Activated CD8-positive, alpha-beta memory T cell treated with anti-CD3 and anti-CD28 coated beads, Interleukin-2, amount 10 ng/mL, durations not matched to agents 7 days and 5 days (primary cell): ENCODE measurements at regions not wholly inside any gene's neighbourhood (a gene's known extent, or its start where the extent isn't known, plus 50 kb on each side); places are given as distances from the start of the nearest gene placed in this dataset.

Source experiments
- ATAC-seq: fragments of 150-1000 bp; cut with Tn5 transposase; one replicate; pipeline ENCODE4 v1.10.0; 2021; ENCODE audit warnings: moderate library complexity
- CTCF ChIA-PET: fragments of 350-600 bp; sonication (Branson Sonifier 250); formaldehyde crosslinking; loops from one replicate; lab custom pipeline; 2021; ENCODE audit warnings: antibody characterized with exemption; lab: Charles Lee
- DNase-seq: peaks from one replicate; pipeline ENCODE4 v3.0.0-alpha.2; 2020
- H3K27ac Mint-ChIP-seq: one replicate; pipeline ENCODE4 v1.8.0; 2021; ENCODE audit warnings: mild to moderate bottlenecking, mixed read lengths
- H3K27me3 Mint-ChIP-seq: one replicate; pipeline ENCODE4 v1.8.0; 2021; ENCODE audit warnings: mixed read lengths
- H3K36me3 Mint-ChIP-seq: one replicate; pipeline ENCODE4 v1.8.0; 2021; ENCODE audit warnings: mild to moderate bottlenecking, mixed read lengths
- H3K4me1 Mint-ChIP-seq: one replicate; pipeline ENCODE4 v1.8.0; 2021; ENCODE audit warnings: mixed read lengths
- H3K4me3 Mint-ChIP-seq: one replicate; pipeline ENCODE4 v1.8.0; 2021; ENCODE audit warnings: mild to moderate bottlenecking, moderate library complexity, mixed read lengths
- H3K9me3 Mint-ChIP-seq: one replicate; pipeline ENCODE4 v1.8.0; 2022; ENCODE audit warnings: low read depth, mixed read lengths

- Mint-ChIP-seq H3K9me3 (peaks cover 2% of the 10 kb centered on the region), H3K36me3 (no peaks in the 10 kb centered on the region), H3K4me1 (no peaks in the 10 kb centered on the region), H3K27ac (no peak overlapping the region), H3K4me3 (no peak overlapping the region), H3K27me3 (no peaks in the 10 kb centered on the region)
- DNase-seq = no peak
- ATAC-seq = no peak
- CTCF ChIA-PET = no interaction called here
Observed at GRCh38 chr13:22422023-22422422, 751.1 kb downstream of the FGF9 start.

GRCh38 chr13:22422712-22423111 lies 751.8 kb downstream of the FGF9 start:
- H3K4me3 Mint-ChIP-seq = no peak overlapping the region

GRCh38 chr13:22423261-22423660 lies 752.4 kb downstream of the FGF9 start:
- H3K4me1 Mint-ChIP-seq = no peaks in the 10 kb centered on the region
- H3K9me3 Mint-ChIP-seq = peaks cover 2% of the 10 kb centered on the region
- no peak overlapping the region for H3K27ac Mint-ChIP-seq
- no peak overlapping the region for H3K4me3 Mint-ChIP-seq
- no peak for DNase-seq
- no peaks in the 10 kb centered on the region for H3K36me3 Mint-ChIP-seq
- CTCF ChIA-PET = no interaction called here
- ATAC-seq = no peak
- H3K27me3 Mint-ChIP-seq = no peaks in the 10 kb centered on the region

More at GRCh38 chr13:22422712-22423111, 751.8 kb downstream of the FGF9 start:
- DNase-seq = no peak
- Mint-ChIP-seq H3K36me3 (no peaks in the 10 kb centered on the region), H3K27me3 (no peaks in the 10 kb centered on the region), H3K27ac (no peak overlapping the region), H3K4me1 (no peaks in the 10 kb centered on the region), H3K9me3 (peaks cover 2% of the 10 kb centered on the region)
- CTCF ChIA-PET = no interaction called here
- ATAC-seq = no peak

- ATAC-seq = no peak
- no peak for DNase-seq
- CTCF ChIA-PET = no interaction called here
Observed at GRCh38 chr13:22425087-22425486, 754.2 kb downstream of the FGF9 start.

GRCh38 chr13:22427066-22427465 lies 753.7 kb upstream of the SGCG start:
- CTCF ChIA-PET = no interaction called here
- Mint-ChIP-seq H3K27ac (no peak overlapping the region), H3K4me3 (no peak overlapping the region), H3K27me3 (no peaks in the 10 kb centered on the region), H3K36me3 (no peaks in the 10 kb centered on the region), H3K9me3 (peaks cover 2% of the 10 kb centered on the region), H3K4me1 (no peaks in the 10 kb centered on the region)
- DNase-seq (no peak), ATAC-seq (no peak)

More at GRCh38 chr13:22425087-22425486, 754.2 kb downstream of the FGF9 start:
- no peaks in the 10 kb centered on the region for H3K27me3 Mint-ChIP-seq
- no peaks in the 10 kb centered on the region for H3K4me1 Mint-ChIP-seq
- no peak overlapping the region for H3K27ac Mint-ChIP-seq
- peaks cover 2% of the 10 kb centered on the region for H3K9me3 Mint-ChIP-seq
- no peaks in the 10 kb centered on the region for H3K36me3 Mint-ChIP-seq
- no peak overlapping the region for H3K4me3 Mint-ChIP-seq

GRCh38 chr13:22427783-22428182 lies 753.0 kb upstream of the SGCG start:
- CTCF ChIA-PET = no interaction called here
- Mint-ChIP-seq H3K9me3 (peaks cover 2% of the 10 kb centered on the region), H3K36me3 (no peaks in the 10 kb centered on the region), H3K27ac (no peak overlapping the region), H3K27me3 (no peaks in the 10 kb centered on the region), H3K4me1 (no peaks in the 10 kb centered on the region), H3K4me3 (no peak overlapping the region)
- DNase-seq (no peak), ATAC-seq (no peak)

GRCh38 chr13:22428188-22428828 lies 752.5 kb upstream of the SGCG start:
- no peaks in the 10 kb centered on the region for H3K4me1 Mint-ChIP-seq
- no peak overlapping the region for H3K27ac Mint-ChIP-seq
- H3K36me3 Mint-ChIP-seq = no peaks in the 10 kb centered on the region
- H3K9me3 Mint-ChIP-seq = peaks cover 2% of the 10 kb centered on the region
- CTCF ChIA-PET = no interaction called here
- ATAC-seq (no peak), DNase-seq (no peak)
- H3K27me3 Mint-ChIP-seq = no peaks in the 10 kb centered on the region
- no peak overlapping the region for H3K4me3 Mint-ChIP-seq

GRCh38 chr13:22432690-22433089 lies 748.1 kb upstream of the SGCG start:
- Mint-ChIP-seq H3K4me1 (peaks cover 4% of the 10 kb centered on the region), H3K27me3 (no peaks in the 10 kb centered on the region), H3K9me3 (no peaks in the 10 kb centered on the region), H3K4me3 (no peak overlapping the region), H3K27ac (no peak overlapping the region), H3K36me3 (no peaks in the 10 kb centered on the region)
- DNase-seq (no peak), ATAC-seq (no peak)
- CTCF ChIA-PET = no interaction called here

GRCh38 chr13:22447132-22447886 lies 733.5 kb upstream of the SGCG start:
- Mint-ChIP-seq H3K27me3 (peaks cover 8% of the 10 kb centered on the region), H3K4me1 (no peaks in the 10 kb centered on the region)

GRCh38 chr13:22449251-22449650 lies 731.5 kb upstream of the SGCG start:
- H3K36me3 Mint-ChIP-seq = no peaks in the 10 kb centered on the region
- H3K9me3 Mint-ChIP-seq = no peaks in the 10 kb centered on the region
- CTCF ChIA-PET = no interaction called here
- ATAC-seq (no peak), DNase-seq (no peak)
- no peak overlapping the region for H3K27ac Mint-ChIP-seq
- peaks cover 8% of the 10 kb centered on the region for H3K27me3 Mint-ChIP-seq
- no peak overlapping the region for H3K4me3 Mint-ChIP-seq
- H3K4me1 Mint-ChIP-seq = no peaks in the 10 kb centered on the region

More at GRCh38 chr13:22447132-22447886, 733.5 kb upstream of the SGCG start:
- no peaks in the 10 kb centered on the region for H3K36me3 Mint-ChIP-seq
- DNase-seq = no peak
- H3K4me3 Mint-ChIP-seq = no peak overlapping the region
- CTCF ChIA-PET = no interaction called here
- no peak overlapping the region for H3K27ac Mint-ChIP-seq
- no peak for ATAC-seq
- no peaks in the 10 kb centered on the region for H3K9me3 Mint-ChIP-seq

- CTCF ChIA-PET = no interaction called here
- H3K27ac Mint-ChIP-seq = no peak overlapping the region
- no peak for DNase-seq
- peaks cover 5% of the 10 kb centered on the region for H3K27me3 Mint-ChIP-seq
- H3K36me3 Mint-ChIP-seq = no peaks in the 10 kb centered on the region
- H3K9me3 Mint-ChIP-seq = no peaks in the 10 kb centered on the region
- H3K4me3 Mint-ChIP-seq = no peak overlapping the region
- ATAC-seq = no peak
- no peaks in the 10 kb centered on the region for H3K4me1 Mint-ChIP-seq
Observed at GRCh38 chr13:22451327-22451741, 729.4 kb upstream of the SGCG start.

- CTCF ChIA-PET = no interaction called here
- DNase-seq (no peak), ATAC-seq (no peak)
- no peaks in the 10 kb centered on the region for H3K27me3 Mint-ChIP-seq
- H3K4me3 Mint-ChIP-seq = no peak overlapping the region
- no peaks in the 10 kb centered on the region for H3K9me3 Mint-ChIP-seq
- H3K4me1 Mint-ChIP-seq = no peaks in the 10 kb centered on the region
- H3K36me3 Mint-ChIP-seq = no peaks in the 10 kb centered on the region
- no peak overlapping the region for H3K27ac Mint-ChIP-seq
Observed at GRCh38 chr13:22454586-22454985, 726.2 kb upstream of the SGCG start.

GRCh38 chr13:22455036-22455435 lies 725.7 kb upstream of the SGCG start:
- Mint-ChIP-seq H3K27me3 (no peaks in the 10 kb centered on the region), H3K27ac (no peak overlapping the region), H3K4me3 (no peak overlapping the region), H3K4me1 (no peaks in the 10 kb centered on the region), H3K9me3 (no peaks in the 10 kb centered on the region), H3K36me3 (no peaks in the 10 kb centered on the region)
- DNase-seq (no peak), ATAC-seq (no peak)
- CTCF ChIA-PET = no interaction called here

- H3K36me3 Mint-ChIP-seq = no peaks in the 10 kb centered on the region
- CTCF ChIA-PET = no interaction called here
- H3K9me3 Mint-ChIP-seq = no peaks in the 10 kb centered on the region
- ATAC-seq (no peak), DNase-seq (no peak)
- no peak overlapping the region for H3K27ac Mint-ChIP-seq
- H3K4me3 Mint-ChIP-seq = no peak overlapping the region
- no peaks in the 10 kb centered on the region for H3K27me3 Mint-ChIP-seq
- H3K4me1 Mint-ChIP-seq = peaks cover 3% of the 10 kb centered on the region
Observed at GRCh38 chr13:22461854-22462490, 718.8 kb upstream of the SGCG start.
